Lung (tissue), 11 donors: ENCODE measurements at regions not wholly inside any gene's neighbourhood (a gene's known extent, or its start where the extent isn't known, plus 50 kb on each side); places are given as distances from the start of the nearest gene placed in this dataset.

Experiments
- ATAC-seq: fragments of 200-7000 bp; cut with Tn5 transposase; one replicate; pipeline ENCODE4 v1.9.1; 2020; ENCODE audit warnings: moderate number of reproducible peaks; ENCODE audit not compliant: insufficient read depth, low FRiP score
- DNase-seq, 3 donors: peaks; one replicate each; pipeline ENCODE4 v3.0.0-alpha.2; 2013 to 2017
- H3K27ac ChIP-seq, 2 donors: one replicate each; pipeline ENCODE4 v1.5.1; 2013; ENCODE audit warnings: mild to moderate bottlenecking in 2 of 2, moderate library complexity in 2 of 2, control low read depth in 1 of 2, inconsistent platforms in 1 of 2, low read depth in 1 of 2, low read length in 1 of 2
- H3K27me3 ChIP-seq, 3 donors: one replicate each; pipeline ENCODE4 v1.5.1; 2013; ENCODE audit warnings: low read length in 2 of 3; ENCODE audit not compliant: control insufficient read depth in 3 of 3, insufficient read depth in 3 of 3
- H3K36me3 ChIP-seq, 4 donors: one replicate each; pipeline ENCODE4 v1.5.1; 2013; ENCODE audit warnings: low read length in 4 of 4, mild to moderate bottlenecking in 1 of 4, moderate library complexity in 1 of 4; ENCODE audit not compliant: control insufficient read depth in 4 of 4, insufficient read depth in 4 of 4
- H3K4me1 ChIP-seq, 5 donors: one replicate each; pipeline ENCODE4 v1.5.1; 2013; ENCODE audit warnings: low read length in 5 of 5, mild to moderate bottlenecking in 2 of 5, moderate library complexity in 1 of 5; ENCODE audit not compliant: control insufficient read depth in 5 of 5, insufficient read depth in 5 of 5
- H3K4me3 ChIP-seq: one replicate; pipeline ENCODE4 v1.5.1; 2013; ENCODE audit warnings: mild to moderate bottlenecking, control low read depth, moderate library complexity
- H3K9ac ChIP-seq, 2 donors: one replicate each; pipeline ENCODE4 v1.5.1; 2013; ENCODE audit warnings: low read length in 2 of 2, control low read depth in 1 of 2; ENCODE audit not compliant: insufficient read depth in 1 of 2
- H3K9me3 ChIP-seq, 4 donors: one replicate each; pipeline ENCODE4 v1.5.1; 2013; ENCODE audit warnings: low read length in 3 of 4, mild to moderate bottlenecking in 1 of 4, moderate library complexity in 1 of 4; ENCODE audit not compliant: control insufficient read depth in 4 of 4, insufficient read depth in 3 of 4
- CTCF ChIP-seq: IDR thresholded peaks from 2 replicates; pipeline ENCODE4 v1.5.1; 2012; ENCODE audit warnings: mild to moderate bottlenecking; ENCODE audit errors: control extremely low read depth, extremely low read depth
- WGBS, 2 donors: extraction: QIAGEN DNeasy Blood & Tissue Kit; methylation state at CpG; one replicate each; pipeline ENCODE4 v1.1.7; 2013; 5-methylcytosine and 5-hydroxymethylcytosine counted together
- donor health status: control.
- donor health status: control.
- donor health status: Bipolar disorder and iron deficiency.
- donor health status: healthy.
- donor health status: DM: yes; HTN: yes; CAD: no.

GRCh38 chr2:58734365-58734764, 493.2 kb upstream of the FANCL start:
- no peaks in the 10 kb centered on the region for H3K27me3 ChIP-seq
- TF ChIP-seq CTCF = no peak
- 61 to 91% methylated on average over 1 of the region's 1 CpG for WGBS, 2 donors
- H3K9me3 ChIP-seq = no peaks in the 10 kb centered on the region
- DNase-seq = no peak
- H3K27ac ChIP-seq = no peak overlapping the region
- H3K4me3 ChIP-seq = no peak overlapping the region
- no peak overlapping the region for H3K9ac ChIP-seq
- no peaks in the 10 kb centered on the region for H3K36me3 ChIP-seq
- no peak for ATAC-seq
- no peaks in the 10 kb centered on the region for H3K4me1 ChIP-seq

- 99 to 100% methylated on average over 1 of the region's 1 CpG for WGBS, 2 donors
- Histone ChIP-seq H3K9ac (no peak overlapping the region), H3K36me3 (no peaks in the 10 kb centered on the region), H3K9me3 (no peaks in the 10 kb centered on the region), H3K4me1 (no peaks in the 10 kb centered on the region), H3K27ac (no peak overlapping the region), H3K27me3 (no peaks in the 10 kb centered on the region), H3K4me3 (no peak overlapping the region)
- ATAC-seq (no peak), DNase-seq (no peak)
- TF ChIP-seq CTCF = no peak
These were observed 491.9 kb upstream of the FANCL start for GRCh38 chr2:58732999-58733398.

- 7 to 31% methylated on average over 2 of the region's 2 CpGs for WGBS, 2 donors
- H3K27me3 ChIP-seq = no peaks in the 10 kb centered on the region
These were observed 490.4 kb upstream of the FANCL start for GRCh38 chr2:58731488-58731869.

More at GRCh38 chr2:58731488-58731869, 490.4 kb upstream of the FANCL start:
- no peaks in the 10 kb centered on the region for H3K36me3 ChIP-seq
- ATAC-seq (no peak), DNase-seq (no peak)
- no peak overlapping the region for H3K9ac ChIP-seq
- H3K27ac ChIP-seq = no peak overlapping the region
- H3K9me3 ChIP-seq = no peaks in the 10 kb centered on the region
- no peaks in the 10 kb centered on the region for H3K4me1 ChIP-seq
- no peak for TF ChIP-seq CTCF
- H3K4me3 ChIP-seq = no peak overlapping the region
